CD4-positive, alpha-beta T cell treated with Interleukin-4 for 1 hour (primary cell): ENCODE measurements at regions not wholly inside any gene's neighbourhood (a gene's known extent, or its start where the extent isn't known, plus 50 kb on each side); places are given as distances from the start of the nearest gene placed in this dataset.
A peak's percentile ranks its signal among the peaks of the same experiment; 100 is the strongest.

Experiments
- DNase-seq, 2 donors: peaks; one replicate each; pipeline ENCODE4 v3.0.0-alpha.2; 2020 to 2022

GRCh38 chrX:15977644-15978043 is 123.0 kb upstream of the AP1S2 start:
- DNase-seq, result no peak

GRCh38 chrX:15976396-15976795 is 121.8 kb upstream of the AP1S2 start:
- DNase-seq, result no peak

DNA sequence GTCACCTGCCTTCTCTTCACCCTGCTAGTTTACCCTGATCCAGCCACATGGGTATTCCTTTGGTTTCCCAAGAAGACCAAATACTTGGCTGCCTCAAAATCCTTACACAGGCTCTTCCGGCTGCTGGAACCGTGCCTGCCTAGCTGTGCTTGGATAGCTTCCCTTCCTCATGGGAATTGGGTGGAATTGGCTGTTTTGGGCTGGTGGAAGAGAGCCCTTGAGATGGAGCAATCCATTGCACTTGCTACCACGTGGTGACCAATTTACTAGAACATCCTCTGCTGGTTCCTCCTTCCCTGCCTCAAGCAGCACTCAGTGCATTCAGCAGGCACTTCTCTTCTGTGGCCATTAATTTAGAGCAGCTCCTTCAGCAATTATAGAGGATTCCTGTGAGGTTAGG is 119.3 kb upstream of the AP1S2 start:
- DNase-seq, result no peak

DNA sequence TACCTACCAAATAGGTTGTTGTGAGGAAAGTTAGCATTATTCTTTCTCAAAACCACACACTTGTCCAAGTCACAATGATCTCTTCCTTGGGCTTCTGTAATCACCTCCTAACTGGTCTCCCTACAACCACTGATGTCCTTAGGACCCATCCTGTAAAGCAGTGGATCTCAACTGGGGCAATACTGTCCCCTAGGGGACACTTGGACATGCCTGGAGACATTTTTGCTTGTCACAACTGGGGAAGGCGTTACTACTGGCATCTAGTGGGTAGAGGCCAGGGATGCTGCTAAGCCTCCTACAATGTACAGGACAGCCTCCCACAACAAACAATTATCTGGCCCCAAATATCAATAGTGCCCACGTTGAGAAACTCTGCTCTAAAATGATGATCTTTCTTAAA is 118.7 kb upstream of the AP1S2 start:
- peak; percentile 21 to 60 for DNase-seq

DNA sequence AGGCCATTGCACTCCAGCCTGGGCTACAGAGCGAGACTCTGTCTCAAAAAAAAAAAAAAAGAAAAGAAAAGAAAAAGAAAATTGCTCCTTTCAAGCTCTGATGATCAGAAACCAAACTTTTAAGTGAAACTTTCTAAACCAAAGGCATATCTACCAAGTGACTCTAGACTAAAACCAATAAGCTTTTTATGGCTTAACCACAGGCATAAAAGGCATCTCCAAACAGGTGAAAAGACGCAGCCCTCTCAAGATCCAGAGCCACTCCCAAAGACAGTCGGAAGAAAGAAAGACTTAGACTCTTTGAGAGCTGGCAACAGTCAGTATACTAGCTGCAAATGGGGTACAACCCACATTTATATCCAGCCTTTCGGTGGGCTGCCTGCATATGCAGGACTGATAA is 117.1 kb upstream of the AP1S2 start:
- DNase-seq, result no peak

- DNase-seq, result no peak
Observed at GRCh38 chrX:15963858-15964257, 109.2 kb upstream of the AP1S2 start.

DNA sequence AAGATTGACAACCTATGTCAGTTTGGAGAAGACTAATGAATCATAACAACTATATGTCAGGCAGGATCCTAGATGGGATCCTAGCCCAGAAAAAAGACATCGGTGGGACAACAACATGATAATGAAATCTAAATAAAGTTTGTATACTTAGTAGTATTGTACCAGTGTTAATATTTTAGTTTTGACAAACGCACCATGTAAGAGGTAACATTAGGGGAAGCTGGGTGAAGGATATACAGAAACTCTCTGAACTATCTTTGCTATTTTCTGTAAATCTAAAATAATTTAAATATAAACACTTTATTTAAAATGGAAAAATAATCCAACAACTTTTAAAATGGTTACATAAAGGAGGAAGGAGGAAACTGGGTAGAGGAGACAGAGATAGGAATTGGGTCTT is 105.6 kb upstream of the AP1S2 start:
- DNase-seq, result no peak

DNA sequence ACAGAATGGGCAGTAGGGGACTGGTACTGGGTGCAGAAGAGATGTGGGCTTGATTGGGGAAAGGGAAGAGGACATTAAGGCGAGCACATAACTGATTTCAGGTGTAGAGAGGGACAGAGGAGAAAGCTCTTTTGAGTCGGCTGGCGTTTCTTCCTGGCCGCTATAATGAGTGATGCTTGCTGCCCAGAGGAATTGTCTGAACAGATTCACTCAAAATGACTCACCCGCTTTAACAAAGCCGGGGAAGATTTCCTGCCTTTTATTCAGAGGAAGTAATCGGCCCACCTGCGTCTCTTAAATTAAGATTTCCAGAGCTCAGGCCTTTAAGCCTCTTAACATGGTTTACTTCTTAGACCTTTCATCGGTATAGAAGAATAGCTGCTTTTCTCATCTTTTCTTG is 102.1 kb upstream of the AP1S2 start:
- DNase-seq, result no peak

DNA sequence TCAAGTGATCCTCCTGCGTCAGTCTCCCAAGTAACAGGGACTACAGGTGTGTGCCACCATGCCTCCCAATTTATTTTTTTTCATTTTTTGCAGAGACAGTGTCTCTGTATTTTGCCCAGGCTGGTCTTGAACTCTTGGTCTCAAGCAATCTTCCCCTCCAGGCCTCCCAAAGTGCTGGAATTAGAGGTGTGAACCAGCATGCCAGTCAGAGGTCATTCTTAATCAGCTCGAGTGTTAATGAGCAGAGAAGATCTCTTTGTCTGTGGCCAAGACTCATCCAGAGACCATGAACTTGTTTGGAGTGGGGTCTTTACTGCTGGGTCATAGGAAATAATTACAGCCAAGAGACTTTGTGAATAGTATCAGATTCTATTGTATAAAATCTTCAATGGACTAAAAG is 99.2 kb upstream of the AP1S2 start:
- DNase-seq, result no peak

GRCh38 chrX:15952212-15952611 is 97.6 kb upstream of the AP1S2 start:
- no peak for DNase-seq

- no peak for DNase-seq
Observed at GRCh38 chrX:15948318-15948660, 93.7 kb upstream of the AP1S2 start.

DNA sequence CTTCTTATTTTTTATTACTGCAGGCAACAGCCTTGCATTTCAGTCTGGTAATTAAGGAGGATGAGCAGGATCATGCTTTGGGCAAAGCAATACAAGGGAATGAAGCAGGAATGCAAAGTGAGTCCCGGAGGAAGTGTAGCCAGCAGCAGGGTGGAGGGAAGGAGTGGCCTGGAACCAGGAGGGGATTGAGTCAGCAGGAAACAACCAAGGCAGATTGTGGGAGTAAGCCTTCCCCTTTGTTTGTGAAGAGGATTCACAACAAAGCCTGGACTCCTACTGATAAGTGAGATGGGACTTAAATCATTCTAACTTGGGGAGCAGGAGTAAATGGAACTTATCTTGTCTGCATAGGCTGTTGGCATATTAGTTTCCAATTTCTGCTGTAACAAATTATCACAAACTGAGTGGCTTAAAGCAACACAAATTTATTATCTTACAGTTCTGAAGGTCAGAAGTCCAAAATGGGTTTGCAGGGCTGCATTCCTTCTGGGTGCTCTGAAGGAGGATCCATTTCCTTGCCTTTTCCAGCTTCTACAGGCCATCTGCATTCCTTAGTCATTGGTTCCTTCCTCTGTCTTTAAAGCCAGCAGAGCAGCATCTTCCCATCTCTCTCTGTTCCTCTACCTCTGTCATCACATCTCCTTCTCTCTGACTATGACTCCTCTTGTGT is 93.2 kb upstream of the AP1S2 start:
- no peak for DNase-seq

- no peak for DNase-seq
Observed at GRCh38 chrX:15946783-15947580, 92.4 kb upstream of the AP1S2 start.

- DNase-seq, result no peak
Observed at GRCh38 chrX:15943391-15943790, 88.8 kb upstream of the AP1S2 start.

GRCh38 chrX:15942307-15942706 is 87.7 kb upstream of the AP1S2 start:
- DNase-seq, result no peak

GRCh38 chrX:15939737-15940136 is 85.1 kb upstream of the AP1S2 start:
- peak in 1 of 2 donors; percentile 15 for DNase-seq

GRCh38 chrX:15938072-15938471 is 83.5 kb upstream of the AP1S2 start:
- DNase-seq, result no peak

- DNase-seq, result no peak
Observed at GRCh38 chrX:15931362-15931761, 76.7 kb upstream of the AP1S2 start.

GRCh38 chrX:15930585-15930984 is 76.0 kb upstream of the AP1S2 start:
- DNase-seq, result no peak

DNA sequence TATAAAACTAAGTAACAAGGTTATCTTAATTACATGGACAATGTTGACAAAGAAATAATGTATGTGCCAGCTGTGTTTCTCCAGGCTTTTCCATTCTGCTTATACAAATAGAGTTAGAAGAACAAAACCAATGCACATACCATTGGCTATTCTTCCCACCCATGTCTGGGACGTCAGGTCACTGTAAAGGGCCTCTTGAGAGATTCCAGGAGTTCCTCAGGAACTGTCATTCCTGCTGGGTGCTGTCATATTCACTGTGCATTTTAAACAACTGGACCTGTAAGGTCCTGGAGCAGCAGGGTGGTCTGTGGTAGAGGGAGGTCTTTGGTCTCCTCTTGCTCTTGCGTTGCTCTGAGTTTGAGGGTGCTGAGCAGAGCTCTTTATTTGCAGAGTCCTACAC is 74.6 kb upstream of the AP1S2 start:
- no peak for DNase-seq

DNA sequence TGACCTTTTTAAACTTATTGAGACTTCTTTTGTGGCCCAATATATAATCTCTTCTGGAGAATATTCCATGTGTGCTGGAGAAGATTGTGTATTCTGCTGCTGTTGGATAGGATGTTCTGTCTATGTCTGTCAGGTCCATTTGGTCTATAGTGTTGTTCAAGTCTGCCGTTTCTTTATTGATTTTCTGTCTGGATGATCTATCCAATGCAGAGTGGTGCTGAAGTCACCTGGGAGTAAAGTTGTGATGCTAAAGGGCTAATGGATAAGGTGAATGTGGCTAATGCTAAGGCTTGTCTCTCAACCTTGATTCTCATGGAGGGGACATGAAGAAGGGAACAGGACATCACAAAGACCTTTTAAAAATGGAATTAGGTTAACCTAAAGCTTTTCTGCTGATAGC is 72.0 kb upstream of the AP1S2 start:
- no peak for DNase-seq

DNA sequence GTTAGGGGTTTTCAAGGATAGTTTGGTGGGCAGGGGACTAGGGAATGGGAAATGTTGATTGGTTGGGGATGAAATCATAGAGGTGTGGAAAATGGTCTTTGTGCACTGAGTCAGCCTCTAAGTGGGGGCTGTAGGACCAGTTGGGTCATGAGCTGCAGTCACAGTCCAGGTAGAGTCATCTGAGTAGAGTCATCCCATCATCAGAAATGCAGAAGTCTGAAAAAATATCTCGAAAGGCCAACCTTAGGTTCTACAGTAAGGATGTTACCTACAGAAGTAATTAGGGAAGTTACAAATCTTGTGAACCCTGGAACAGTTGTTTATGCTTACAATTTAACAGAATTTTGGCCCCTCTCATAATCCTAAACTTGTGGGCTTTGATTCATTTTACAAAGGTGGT is 63.4 kb upstream of the AP1S2 start:
- DNase-seq, result no peak

GRCh38 chrX:15916704-15917084 is 62.1 kb upstream of the AP1S2 start:
- DNase-seq, result no peak

DNA sequence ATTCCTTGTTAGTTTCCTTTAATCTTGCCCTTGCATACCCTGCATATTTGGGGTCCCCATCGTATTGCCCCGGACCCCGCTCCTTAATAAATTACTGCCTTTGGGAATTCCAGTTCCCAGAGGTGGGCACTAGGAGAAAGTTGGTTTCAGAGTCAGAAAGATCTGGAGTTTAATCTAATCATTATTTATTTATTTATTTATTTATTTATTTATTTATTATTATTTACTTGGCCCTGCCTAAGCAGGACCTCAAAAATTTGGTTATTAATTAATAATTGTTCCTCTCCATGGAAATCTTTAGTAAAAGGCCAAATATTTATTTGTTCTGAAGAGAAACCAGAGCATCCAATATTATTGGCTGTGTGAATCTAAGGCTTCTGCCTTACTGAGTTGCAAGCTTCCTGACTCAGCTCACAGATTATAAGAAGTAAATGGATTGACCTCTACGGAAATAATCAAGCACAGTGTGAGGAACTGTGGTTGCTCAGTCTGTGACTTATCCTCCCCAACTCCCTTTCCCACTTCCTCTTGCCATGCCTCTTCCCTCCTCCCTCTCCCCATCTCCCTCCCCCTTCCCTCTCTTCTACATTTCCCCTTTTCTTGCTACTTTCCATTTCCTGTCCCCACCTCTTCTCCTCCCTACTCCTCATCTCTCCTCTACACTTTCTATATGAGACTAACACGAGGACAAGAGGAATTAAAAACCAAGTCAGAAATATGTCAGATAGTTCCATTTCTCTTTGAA is 61.5 kb upstream of the AP1S2 start:
- DNase-seq, result peak in 1 of 2 donors; percentile 12
